ENCODE measurements at regions not wholly inside any gene's neighbourhood (a gene's known extent, or its start where the extent isn't known, plus 50 kb on each side); places are given as distances from the start of the nearest gene placed in this dataset.

GRCh38 chr2:133748007-133748700 is 179.9 kb upstream of the NCKAP5 start:
- ATAC-seq = no peak
- 51% methylated on average over 3 of the region's 3 CpGs for WGBS
- Histone ChIP-seq H3K27ac (ENCODE audit: low read length) (no peak overlapping the region), H3K4me3 (ENCODE audit: low read length) (no peak overlapping the region), H3K27me3 (ENCODE audit: control insufficient read depth, insufficient read depth) (no peaks in the 10 kb centered on the region), H3K4me1 (ENCODE audit: control insufficient read depth, insufficient read depth, low read length) (no peaks in the 10 kb centered on the region), H3K9me3 (ENCODE audit: control insufficient read depth, low read length) (no peaks in the 10 kb centered on the region)
- no peak for DNase-seq
- intact Hi-C loops (cut with DNase I) = no loop called here

DNA sequence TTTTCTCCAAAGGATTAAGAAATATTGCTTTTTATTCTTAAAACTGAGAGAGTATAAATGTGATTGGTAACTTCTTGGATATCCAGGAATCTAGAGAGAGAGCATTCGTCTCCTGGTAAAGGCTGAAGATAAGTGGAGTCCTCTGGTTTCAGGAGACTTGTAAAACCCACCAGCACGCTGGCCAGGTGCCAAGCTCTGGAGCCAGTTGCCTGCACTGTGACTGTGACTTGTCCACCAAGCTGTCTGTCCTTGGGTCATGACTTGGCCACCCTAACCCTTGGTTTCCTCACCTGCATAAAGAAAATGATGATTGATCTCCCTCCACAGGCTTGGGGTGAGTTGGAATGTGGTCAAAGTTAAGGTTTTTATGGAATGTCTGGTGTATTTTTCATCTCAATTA is 185.4 kb upstream of the NCKAP5 start:
- 37% methylated on average over 2 of the region's 2 CpGs for WGBS
- Histone ChIP-seq H3K27me3 (ENCODE audit: control insufficient read depth, insufficient read depth) (no peaks in the 10 kb centered on the region), H3K4me3 (ENCODE audit: low read length) (no peak overlapping the region), H3K27ac (ENCODE audit: low read length) (no peak overlapping the region), H3K4me1 (ENCODE audit: control insufficient read depth, insufficient read depth, low read length) (peaks cover 6% of the 10 kb centered on the region), H3K9me3 (ENCODE audit: control insufficient read depth, low read length) (no peaks in the 10 kb centered on the region)
- DNase-seq (peak; percentile 23 to 69 (median 64)), ATAC-seq (no peak)
- intact Hi-C loops (cut with DNase I) = no loop called here

DNA sequence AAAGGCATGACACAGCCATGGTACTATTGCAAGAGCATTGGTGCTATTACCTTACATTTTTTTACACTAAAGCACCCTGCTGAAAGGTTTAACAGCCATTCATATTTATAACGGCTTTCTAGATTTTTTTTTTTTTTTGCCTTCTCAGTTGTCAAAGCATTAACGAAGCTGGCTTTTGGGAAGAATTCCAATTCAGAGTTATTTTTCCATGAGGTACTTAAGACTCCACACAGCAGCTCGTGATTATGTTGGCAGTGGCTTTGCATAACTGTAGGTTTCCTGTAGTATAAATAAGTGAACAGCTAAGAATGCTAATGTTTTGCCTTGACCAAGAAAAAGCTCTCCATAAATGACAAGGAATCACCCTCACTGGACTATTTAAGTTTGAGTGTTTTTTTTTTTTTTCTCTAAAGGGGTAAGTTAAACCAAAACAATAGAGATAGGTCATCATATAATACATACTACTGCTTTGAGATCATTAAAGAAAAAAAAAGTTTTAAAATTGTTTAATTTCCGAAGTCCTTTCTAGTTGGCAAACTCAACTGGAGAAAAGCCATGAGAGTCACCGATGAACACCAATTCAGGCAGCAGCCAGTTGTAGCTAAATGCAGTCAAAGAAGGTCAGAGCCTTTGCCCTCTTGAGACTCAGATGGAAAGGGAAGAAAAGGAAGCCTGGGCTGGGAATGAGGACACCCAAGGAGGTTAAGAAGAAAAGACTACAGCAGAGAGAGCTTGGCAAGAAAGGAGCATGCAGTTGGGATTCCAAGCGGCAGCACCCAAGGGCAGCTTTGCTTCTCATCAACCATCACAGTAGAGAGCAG is 187.4 kb upstream of the NCKAP5 start:
- H3K9me3 ChIP-seq (ENCODE audit: control insufficient read depth, low read length) = no peaks in the 10 kb centered on the region
- H3K4me1 ChIP-seq (ENCODE audit: control insufficient read depth, insufficient read depth, low read length) = peaks cover 6% of the 10 kb centered on the region
- H3K4me3 ChIP-seq (ENCODE audit: low read length) = no peak overlapping the region
- intact Hi-C loops (cut with DNase I) = no loop called here
- ATAC-seq = peak; percentile 84 to 91
- H3K27ac ChIP-seq (ENCODE audit: low read length) = peak overlapping the region; percentile 82
- WGBS = 26% methylated on average over 6 of the region's 6 CpGs
- peak in 1 of 3 donors; percentile 28 for DNase-seq
- no peaks in the 10 kb centered on the region for H3K27me3 ChIP-seq (ENCODE audit: control insufficient read depth, insufficient read depth)

GRCh38 chr2:133756833-133757232 is 188.6 kb upstream of the NCKAP5 start:
- Histone ChIP-seq H3K9me3 (ENCODE audit: control insufficient read depth, low read length) (no peaks in the 10 kb centered on the region), H3K4me1 (ENCODE audit: control insufficient read depth, insufficient read depth, low read length) (peaks cover 8% of the 10 kb centered on the region), H3K27me3 (ENCODE audit: control insufficient read depth, insufficient read depth) (no peaks in the 10 kb centered on the region), H3K4me3 (ENCODE audit: low read length) (no peak overlapping the region), H3K27ac (ENCODE audit: low read length) (no peak overlapping the region)
- 35% methylated on average over 1 of the region's 1 CpG for WGBS
- peak in 1 of 2 donors; percentile 29 for ATAC-seq
- intact Hi-C loops (cut with DNase I) = no loop called here
- DNase-seq = no peak

- Histone ChIP-seq H3K4me1 (ENCODE audit: control insufficient read depth, insufficient read depth, low read length) (peaks cover 8% of the 10 kb centered on the region), H3K9me3 (ENCODE audit: control insufficient read depth, low read length) (no peaks in the 10 kb centered on the region), H3K27ac (ENCODE audit: low read length) (no peak overlapping the region), H3K27me3 (ENCODE audit: control insufficient read depth, insufficient read depth) (no peaks in the 10 kb centered on the region), H3K4me3 (ENCODE audit: low read length) (no peak overlapping the region)
- ATAC-seq (no peak), DNase-seq (no peak)
- intact Hi-C loops (cut with DNase I) = loop anchor here in 1 of 4 donors (10.0 kb wide), 1 partner anchor 86 kb away; no protein-coding TSS in a partner anchor
- WGBS = 86% methylated on average over 3 of the region's 3 CpGs
These were observed 192.1 kb upstream of the NCKAP5 start for GRCh38 chr2:133760376-133760775.

GRCh38 chr2:133765658-133766057 is 197.4 kb upstream of the NCKAP5 start:
- H3K4me1 ChIP-seq (ENCODE audit: control insufficient read depth, insufficient read depth, low read length) = peaks cover 9% of the 10 kb centered on the region
- H3K4me3 ChIP-seq (ENCODE audit: low read length) = no peak overlapping the region
- no peaks in the 10 kb centered on the region for H3K9me3 ChIP-seq (ENCODE audit: control insufficient read depth, low read length)
- no peaks in the 10 kb centered on the region for H3K27me3 ChIP-seq (ENCODE audit: control insufficient read depth, insufficient read depth)
- ATAC-seq = peak; percentile 93 to 95
- peak in 2 of 3 donors; percentile 15 to 57 for DNase-seq
- H3K27ac ChIP-seq (ENCODE audit: low read length) = peak overlapping the region; percentile 88
- WGBS = 31% methylated on average over 2 of the region's 2 CpGs
- intact Hi-C loops (cut with DNase I) = loop anchor here in 2 of 4 donors (5.0 to 10.0 kb wide), 2 partner anchors 88 to 91 kb away; no protein-coding TSS in a partner anchor

DNA sequence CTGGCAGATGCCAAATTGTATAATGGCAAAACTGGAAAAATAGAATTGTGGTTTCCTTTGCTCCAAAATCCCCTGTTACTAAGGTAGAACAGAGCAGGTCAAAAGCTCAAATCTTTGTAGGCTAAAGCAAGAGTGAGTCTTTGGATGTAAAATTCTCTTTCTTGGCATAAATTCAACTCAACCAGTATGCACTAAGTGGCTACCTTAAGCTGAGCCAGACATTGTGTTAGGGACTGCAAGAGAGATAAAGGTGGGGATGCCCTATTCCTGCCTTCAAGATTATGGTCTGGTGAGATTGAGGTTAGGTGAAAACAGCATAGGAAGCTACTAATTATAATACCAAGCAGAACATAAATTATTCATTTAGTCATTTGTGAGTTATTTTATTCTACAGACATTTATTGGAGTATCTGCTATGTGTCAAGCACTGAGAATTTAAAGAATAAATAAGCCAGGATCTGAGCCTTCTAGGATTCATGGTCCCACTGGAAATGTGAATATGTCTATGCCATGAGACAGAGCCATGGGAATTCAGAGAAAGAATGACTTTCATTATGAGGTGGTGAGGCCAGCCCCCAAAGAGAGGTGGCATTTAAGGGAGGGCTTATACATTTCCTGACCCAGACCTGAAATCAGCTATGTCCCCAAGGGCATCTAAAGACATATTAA is 198.0 kb upstream of the NCKAP5 start:
- Histone ChIP-seq H3K9me3 (ENCODE audit: control insufficient read depth, low read length) (no peaks in the 10 kb centered on the region), H3K27me3 (ENCODE audit: control insufficient read depth, insufficient read depth) (no peaks in the 10 kb centered on the region), H3K4me1 (ENCODE audit: control insufficient read depth, insufficient read depth, low read length) (peaks cover 9% of the 10 kb centered on the region), H3K27ac (ENCODE audit: low read length) (peak overlapping the region; percentile 90), H3K4me3 (ENCODE audit: low read length) (no peak overlapping the region)
- ATAC-seq = peak; percentile 41 to 57
- intact Hi-C loops (cut with DNase I) = loop anchor here in 2 of 4 donors (5.0 to 10.0 kb wide), 2 partner anchors 89 to 91 kb away; no protein-coding TSS in a partner anchor
- no peak for DNase-seq

- Histone ChIP-seq H3K9me3 (ENCODE audit: control insufficient read depth, low read length) (no peaks in the 10 kb centered on the region), H3K4me1 (ENCODE audit: control insufficient read depth, insufficient read depth, low read length) (peaks cover 8% of the 10 kb centered on the region), H3K27ac (ENCODE audit: low read length) (peak overlapping the region; percentile 23), H3K27me3 (ENCODE audit: control insufficient read depth, insufficient read depth) (no peaks in the 10 kb centered on the region), H3K4me3 (ENCODE audit: low read length) (no peak overlapping the region)
- 64% methylated on average over 2 of the region's 2 CpGs for WGBS
- DNase-seq = peak; percentile 28 to 85 (median 80)
- ATAC-seq = no peak
- intact Hi-C loops (cut with DNase I) = loop anchor here in 2 of 4 donors (5.0 to 10.0 kb wide), 2 partner anchors 91 to 93 kb away; no protein-coding TSS in a partner anchor
These were observed 200.0 kb upstream of the NCKAP5 start for GRCh38 chr2:133768256-133768655.

DNA sequence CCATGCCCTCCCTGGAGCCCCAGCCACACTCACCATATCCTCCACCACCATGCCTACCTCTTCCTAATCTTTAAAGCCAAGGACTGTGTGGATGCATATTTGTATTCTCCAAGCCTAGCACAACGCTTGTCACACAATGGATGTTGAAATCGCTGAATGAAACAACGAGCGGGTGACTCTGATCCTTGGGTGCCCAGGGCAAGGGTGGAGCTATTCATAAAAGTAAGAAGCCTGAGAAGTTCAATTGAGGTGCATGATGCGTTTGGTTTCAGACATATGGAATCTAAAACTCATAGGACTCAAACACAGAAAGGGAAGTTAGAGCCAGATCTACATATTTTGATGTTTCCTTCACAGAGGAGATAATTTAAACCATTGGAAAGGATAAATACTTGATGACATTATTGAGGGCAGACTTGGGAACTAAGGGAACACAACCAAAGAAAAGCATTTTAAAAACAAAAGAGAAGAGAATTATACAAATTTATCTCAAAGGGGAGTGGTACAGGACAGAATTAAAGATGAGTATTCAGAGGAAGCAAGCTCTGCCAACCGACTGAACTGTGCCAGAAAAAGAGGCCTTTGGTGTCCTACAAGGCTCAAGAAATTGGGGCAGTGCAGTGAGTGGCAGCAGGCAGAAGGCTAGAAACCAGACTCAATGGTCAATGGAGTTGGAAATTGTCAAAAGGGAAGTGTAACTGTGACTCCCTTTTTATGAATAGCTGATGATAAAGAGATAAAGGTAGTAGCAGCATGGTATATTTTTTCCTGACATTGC is 200.6 kb upstream of the NCKAP5 start:
- DNase-seq (no peak), ATAC-seq (no peak)
- Histone ChIP-seq H3K4me1 (ENCODE audit: control insufficient read depth, insufficient read depth, low read length) (peaks cover 8% of the 10 kb centered on the region), H3K27ac (ENCODE audit: low read length) (peak overlapping the region; percentile 23), H3K27me3 (ENCODE audit: control insufficient read depth, insufficient read depth) (no peaks in the 10 kb centered on the region), H3K9me3 (ENCODE audit: control insufficient read depth, low read length) (no peaks in the 10 kb centered on the region), H3K4me3 (ENCODE audit: low read length) (no peak overlapping the region)
- 84% methylated on average over 6 of the region's 6 CpGs for WGBS
- intact Hi-C loops (cut with DNase I) = loop anchor here in 2 of 4 donors (5.0 to 10.0 kb wide), 2 partner anchors 92 to 94 kb away; no protein-coding TSS in a partner anchor

Measured in right cardiac atrium (tissue), 5 donors.